DMS 273 (cell line): ENCODE measurements at regions not wholly inside any gene's neighbourhood (a gene's known extent, or its start where the extent isn't known, plus 50 kb on each side); places are given as distances from the start of the nearest gene placed in this dataset.

Source experiments
- DNase-seq: peaks from one replicate; lab custom pipeline; 2025; ENCODE audit not compliant: unreplicated experiment; lab: John Stamatoyannopoulos, UW

DNA sequence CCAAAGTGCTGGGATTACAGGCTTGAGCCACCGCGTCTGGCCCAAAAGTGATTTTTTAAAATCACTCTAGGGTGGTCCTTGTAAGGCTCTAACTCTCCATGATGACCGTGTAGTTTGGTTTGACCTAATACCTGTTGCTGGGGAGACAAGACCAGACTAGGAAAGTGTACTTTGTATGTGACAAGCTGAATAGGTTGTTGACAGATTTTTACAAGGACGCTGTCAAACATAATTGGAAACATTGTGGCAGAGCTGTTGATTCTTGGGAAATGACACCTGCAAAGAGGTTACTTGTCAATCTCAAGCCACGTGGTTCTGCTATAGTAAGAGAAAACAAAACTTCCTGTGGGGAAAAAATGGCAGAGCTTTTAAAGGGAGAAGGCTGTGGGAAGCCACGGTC lies 802.4 kb upstream of the HS3ST1 start:
- no peak for DNase-seq

DNA sequence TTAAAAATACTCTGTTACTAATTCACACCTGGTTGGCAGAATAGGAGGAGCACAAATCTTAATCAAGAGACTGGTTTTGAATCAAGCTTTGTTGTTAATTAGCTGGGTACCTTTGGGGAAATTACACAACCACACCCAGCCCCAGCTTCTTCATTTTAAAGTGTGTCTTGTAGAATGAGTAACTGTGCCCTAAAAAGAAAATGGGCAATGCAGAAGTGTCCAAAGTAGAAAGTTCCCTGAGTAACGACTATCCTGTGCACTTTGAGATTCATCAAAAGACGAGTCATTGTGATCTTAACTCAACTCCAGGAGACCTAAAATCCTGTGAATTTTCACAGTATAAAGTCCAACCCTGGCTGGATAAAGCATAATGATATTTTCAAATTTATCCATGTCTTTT lies 792.3 kb upstream of the HS3ST1 start:
- no peak for DNase-seq

DNA sequence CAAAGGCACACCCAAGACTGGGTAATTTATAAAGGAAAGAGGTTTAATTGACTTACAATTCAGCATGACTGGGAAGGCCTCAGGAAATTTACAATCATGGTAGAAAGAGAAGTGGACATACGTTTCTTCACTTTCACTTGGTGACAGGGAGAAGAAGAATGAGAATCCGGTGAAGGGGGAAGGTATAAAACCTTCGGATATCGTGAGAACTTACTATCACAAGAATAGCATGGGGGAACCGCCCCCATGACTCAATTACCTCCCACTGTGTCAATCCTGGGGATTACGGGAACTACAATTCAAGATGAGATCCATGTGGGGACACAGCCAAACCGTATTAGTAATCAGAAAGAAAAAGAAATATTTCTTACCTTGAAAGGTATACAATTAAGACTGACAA lies 782.9 kb upstream of the HS3ST1 start:
- no peak for DNase-seq

- no peak for DNase-seq
These were observed 778.7 kb upstream of the HS3ST1 start for GRCh38 chr4:12207396-12207795.

DNA sequence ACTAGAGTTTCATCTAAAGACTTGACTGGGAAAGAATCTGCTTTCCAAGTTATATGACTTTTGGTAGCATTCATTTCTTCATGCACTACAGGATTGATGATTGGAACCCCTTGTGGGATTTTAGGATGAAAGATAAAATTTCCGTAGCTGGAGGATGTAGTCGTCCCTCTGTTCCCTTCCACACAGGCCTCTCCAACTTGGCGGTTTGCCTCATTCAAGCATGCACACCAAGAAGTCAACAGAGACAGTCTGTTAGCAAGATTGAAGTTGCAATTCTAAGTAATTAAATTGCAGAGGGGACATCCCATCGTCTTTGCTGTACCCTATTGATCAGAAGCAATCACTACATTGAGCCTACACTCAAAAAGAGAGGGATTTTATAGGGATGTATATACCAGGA lies 777.4 kb upstream of the HS3ST1 start:
- no peak for DNase-seq

DNA sequence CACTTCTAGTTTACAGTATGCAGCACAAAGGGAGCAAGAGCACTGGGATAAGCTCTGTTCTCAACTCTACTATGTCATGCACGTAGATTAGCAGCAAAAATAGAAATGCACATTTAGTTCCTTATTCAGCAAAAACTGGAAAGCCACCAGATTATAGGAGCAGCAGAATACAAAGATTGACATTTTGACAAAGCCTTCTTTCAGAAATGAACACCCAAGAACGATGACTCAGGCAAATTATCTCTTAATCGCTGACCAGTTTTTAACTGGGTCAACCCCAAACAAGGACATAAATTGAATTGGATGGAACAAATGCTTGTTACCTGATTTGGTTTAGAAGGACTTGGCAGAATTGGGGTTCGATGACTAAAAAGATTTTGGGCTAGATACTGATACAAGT lies 775.3 kb upstream of the HS3ST1 start:
- no peak for DNase-seq

DNA sequence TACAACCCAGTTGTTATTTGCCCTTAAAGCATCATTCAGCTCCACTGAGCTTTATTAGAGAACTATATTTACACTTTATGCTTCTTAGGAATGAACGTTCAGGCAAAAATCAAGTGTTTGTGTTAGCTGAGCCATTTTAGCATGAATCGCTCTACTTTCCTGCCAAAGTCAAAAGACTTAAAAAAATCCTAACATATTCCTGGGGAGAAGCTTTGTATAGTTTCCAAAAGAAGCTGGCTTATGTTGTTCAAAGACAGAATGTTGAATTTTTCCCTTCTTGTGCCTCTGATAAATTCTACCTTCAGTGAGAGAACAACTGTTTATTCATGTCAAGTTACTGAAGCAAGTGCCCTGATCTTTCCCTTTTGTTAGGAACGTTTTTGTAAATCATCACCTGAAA lies 771.5 kb upstream of the HS3ST1 start:
- no peak for DNase-seq

GRCh38 chr4:12186526-12186925 lies 757.8 kb upstream of the HS3ST1 start:
- DNase-seq, result peak; percentile 1

DNA sequence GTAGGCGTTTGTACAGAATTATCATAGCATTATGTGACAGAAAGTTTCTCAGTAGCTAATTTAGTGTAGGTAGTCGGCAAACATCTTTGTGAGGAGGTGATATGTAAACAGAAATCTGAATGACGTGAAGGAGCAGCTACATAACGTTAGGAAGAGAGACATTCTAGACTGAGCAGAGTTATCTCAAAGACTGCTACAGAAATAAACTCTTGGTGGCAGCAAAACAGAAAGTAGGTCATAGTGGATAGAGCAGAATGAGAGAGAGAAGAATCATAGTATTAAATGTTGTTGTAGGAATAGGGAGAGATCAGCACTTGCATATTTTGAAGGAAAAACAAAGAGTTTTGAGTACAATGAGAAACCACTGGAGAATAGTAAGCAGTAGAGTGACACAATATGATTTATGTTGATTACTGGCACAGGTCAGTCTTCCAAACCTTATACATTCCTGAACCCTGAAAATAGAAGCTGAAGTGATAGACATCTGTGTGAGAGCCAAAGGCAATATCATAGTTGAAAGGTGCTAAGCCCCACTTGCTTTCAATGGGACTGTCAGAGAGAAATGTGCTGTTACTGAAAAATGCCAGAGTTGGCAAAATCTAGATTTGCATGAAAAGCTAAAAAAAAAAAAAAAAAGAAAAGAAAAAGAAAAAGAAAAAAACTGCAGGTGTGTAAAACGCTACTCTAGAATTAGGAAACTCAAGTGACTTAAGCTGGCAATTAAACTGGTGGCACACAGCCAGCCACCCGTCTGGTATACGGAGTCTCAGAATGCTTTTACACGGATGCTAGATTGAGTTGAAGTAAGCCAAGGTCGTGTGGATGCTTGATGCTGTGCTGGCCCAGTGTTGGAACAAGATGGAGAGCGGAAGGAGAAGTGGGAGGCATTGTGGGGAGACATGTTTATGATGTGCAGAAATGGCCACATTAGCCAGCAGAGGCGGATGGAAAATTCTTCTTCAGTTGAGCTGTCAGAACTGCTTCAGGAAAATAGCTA lies 750.2 kb upstream of the HS3ST1 start:
- DNase-seq, result no peak

GRCh38 chr4:12177416-12177815 lies 748.7 kb upstream of the HS3ST1 start:
- no peak for DNase-seq

- no peak for DNase-seq
These were observed 744.8 kb upstream of the HS3ST1 start for GRCh38 chr4:12173496-12173895.

GRCh38 chr4:12172198-12172973 lies 743.7 kb upstream of the HS3ST1 start:
- no peak for DNase-seq

- DNase-seq, result no peak
These were observed 741.6 kb upstream of the HS3ST1 start for GRCh38 chr4:12170308-12170707.

GRCh38 chr4:12165616-12166015 lies 736.9 kb upstream of the HS3ST1 start:
- DNase-seq, result no peak

- DNase-seq, result no peak
These were observed 717.6 kb upstream of the HS3ST1 start for GRCh38 chr4:12146339-12146738.

DNA sequence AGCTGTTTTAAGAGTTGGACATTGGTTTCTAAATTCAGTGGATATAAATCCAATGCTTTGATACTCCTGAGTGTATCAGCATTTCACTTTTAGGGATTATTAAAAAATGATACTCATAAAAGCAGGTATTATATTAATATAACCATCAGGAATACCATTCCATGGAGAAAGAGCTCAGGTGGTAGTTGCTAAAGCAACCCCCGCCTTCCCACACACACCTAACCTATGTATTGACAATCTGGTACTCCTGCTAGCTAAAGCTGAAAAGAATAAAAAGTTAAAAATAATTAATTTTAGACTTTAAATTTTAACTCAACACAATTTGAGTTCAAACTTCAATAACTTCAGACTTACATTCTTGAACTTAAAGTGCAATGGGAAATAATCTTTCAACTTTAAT lies 717.1 kb upstream of the HS3ST1 start:
- no peak for DNase-seq

GRCh38 chr4:12145106-12145505 lies 716.4 kb upstream of the HS3ST1 start:
- no peak for DNase-seq

GRCh38 chr4:12144051-12144450 lies 715.4 kb upstream of the HS3ST1 start:
- no peak for DNase-seq

DNA sequence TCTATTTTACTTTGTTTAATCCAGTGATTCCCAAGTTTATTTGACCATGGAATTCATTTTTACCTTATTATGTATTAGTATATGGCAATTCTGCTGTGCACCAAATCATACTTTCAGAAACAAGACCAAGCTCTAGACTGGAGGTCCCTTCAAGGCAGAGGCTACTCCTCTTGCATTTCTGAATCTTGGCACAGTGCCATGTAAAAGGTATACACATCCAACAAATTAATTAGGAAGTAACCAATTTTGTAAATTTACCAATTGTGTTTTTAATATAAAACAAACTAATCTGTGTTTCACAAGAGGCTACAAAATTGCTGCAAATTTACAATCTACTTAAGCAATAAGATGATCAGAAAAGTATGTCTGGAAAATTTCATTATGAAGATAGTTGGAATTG lies 712.2 kb upstream of the HS3ST1 start:
- DNase-seq, result no peak

GRCh38 chr4:12139296-12139695 lies 710.6 kb upstream of the HS3ST1 start:
- no peak for DNase-seq

- DNase-seq, result no peak
These were observed 709.8 kb upstream of the HS3ST1 start for GRCh38 chr4:12138488-12138887.

DNA sequence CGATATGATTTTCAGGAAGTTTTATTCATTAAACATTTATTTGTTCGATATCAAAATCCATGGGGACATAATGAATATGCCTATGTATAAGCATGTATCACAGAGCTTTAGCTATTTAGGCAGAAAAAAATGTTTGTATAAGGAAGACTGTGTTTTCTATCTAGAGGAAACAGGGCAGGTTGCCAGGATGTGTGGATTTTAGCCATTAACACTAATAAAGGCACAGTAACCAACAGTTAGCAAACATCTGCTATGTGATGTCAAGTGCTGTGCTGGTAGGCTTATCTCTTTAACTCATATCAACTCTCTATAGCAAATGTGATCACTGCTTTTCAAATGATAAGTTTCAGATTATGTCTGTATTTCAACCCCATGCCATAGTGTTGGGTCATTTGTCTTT lies 708.9 kb upstream of the HS3ST1 start:
- DNase-seq, result no peak
